ENCODE measurements at regions not wholly inside any gene's neighbourhood (a gene's known extent, or its start where the extent isn't known, plus 50 kb on each side); places are given as distances from the start of the nearest gene placed in this dataset.

DNA sequence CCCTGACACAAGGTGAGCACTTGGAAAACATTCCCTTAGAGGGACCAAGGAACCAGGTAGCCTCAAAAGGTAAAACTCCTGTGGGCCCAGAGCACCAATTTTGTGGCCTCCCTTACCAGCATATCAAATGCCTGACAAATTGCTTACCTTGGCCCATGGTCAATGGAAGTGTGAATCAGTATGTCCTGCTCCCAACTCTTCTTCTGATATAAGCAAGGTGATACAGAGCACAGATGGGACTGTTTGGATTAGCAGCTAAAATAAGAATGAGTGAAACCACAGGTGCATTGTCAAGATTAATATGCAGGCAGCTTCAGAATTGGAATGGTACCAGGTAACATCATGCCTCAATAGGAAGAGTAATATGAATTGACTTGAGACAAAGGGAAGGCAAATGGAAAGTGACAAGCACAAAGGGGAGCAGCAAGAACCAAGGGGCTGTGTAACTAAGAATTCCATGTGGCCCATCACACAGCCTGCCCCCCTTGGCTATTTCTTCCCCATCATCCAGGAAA, 156.8 kb upstream of the KCND3 start:
- TF ChIP-seq, protein P1, sequence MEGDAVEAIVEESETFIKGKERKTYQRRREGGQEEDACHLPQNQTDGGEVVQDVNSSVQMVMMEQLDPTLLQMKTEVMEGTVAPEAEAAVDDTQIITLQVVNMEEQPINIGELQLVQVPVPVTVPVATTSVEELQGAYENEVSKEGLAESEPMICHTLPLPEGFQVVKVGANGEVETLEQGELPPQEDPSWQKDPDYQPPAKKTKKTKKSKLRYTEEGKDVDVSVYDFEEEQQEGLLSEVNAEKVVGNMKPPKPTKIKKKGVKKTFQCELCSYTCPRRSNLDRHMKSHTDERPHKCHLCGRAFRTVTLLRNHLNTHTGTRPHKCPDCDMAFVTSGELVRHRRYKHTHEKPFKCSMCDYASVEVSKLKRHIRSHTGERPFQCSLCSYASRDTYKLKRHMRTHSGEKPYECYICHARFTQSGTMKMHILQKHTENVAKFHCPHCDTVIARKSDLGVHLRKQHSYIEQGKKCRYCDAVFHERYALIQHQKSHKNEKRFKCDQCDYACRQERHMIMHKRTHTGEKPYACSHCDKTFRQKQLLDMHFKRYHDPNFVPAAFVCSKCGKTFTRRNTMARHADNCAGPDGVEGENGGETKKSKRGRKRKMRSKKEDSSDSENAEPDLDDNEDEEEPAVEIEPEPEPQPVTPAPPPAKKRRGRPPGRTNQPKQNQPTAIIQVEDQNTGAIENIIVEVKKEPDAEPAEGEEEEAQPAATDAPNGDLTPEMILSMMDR (IDR thresholded peaks at IDR 0.05 in 4 of 5, conservative IDR thresholded peaks at IDR 0.05 in 1 of 5), result no peak
- TF ChIP-seq POLR2A (IDR thresholded peaks at IDR 0.05), result no peak
